CD14-positive monocyte (primary cell): ENCODE measurements at regions not wholly inside any gene's neighbourhood (a gene's known extent, or its start where the extent isn't known, plus 50 kb on each side); places are given as distances from the start of the nearest gene placed in this dataset.

Experiments
- DNase-seq, 3 donors: peaks; one replicate each; pipeline ENCODE4 v3.0.0-alpha.2; 2011 to 2022
- H2AFZ ChIP-seq: 2 replicates; pipeline ENCODE4 v1.6.0; 2012; ENCODE audit warnings: mild to moderate bottlenecking, low read depth, low read length, inconsistent platforms; ENCODE audit not compliant: insufficient read depth, poor library complexity, severe bottlenecking
- H3K27ac ChIP-seq, 2 donors: 1 replicate in 1 of 2; 2 replicates in 1 of 2; pipeline ENCODE4 v1.5.1; 2012 to 2013; ENCODE audit warnings: low read length in 2 of 2, control low read depth in 1 of 2, inconsistent platforms in 1 of 2, low read depth in 1 of 2, mild to moderate bottlenecking in 1 of 2
- H3K27me3 ChIP-seq, 2 donors: one replicate each; pipeline versions ENCODE4 v1.6.0 to v1.6.1; 2011 to 2013; ENCODE audit warnings: low read length in 2 of 2; ENCODE audit not compliant: control insufficient read depth in 2 of 2, insufficient read depth in 2 of 2
- H3K36me3 ChIP-seq, 2 donors: replicated peaks in 1 of 2; 1 replicate in 1 of 2; 2 replicates in 1 of 2; pipeline versions ENCODE4 v1.5.1 to v1.6.1; 2012 to 2013; ENCODE audit warnings: low read length in 2 of 2, control low read depth in 1 of 2, inconsistent platforms in 1 of 2, mild to moderate bottlenecking in 1 of 2; ENCODE audit not compliant: insufficient read depth in 2 of 2, control insufficient read depth in 1 of 2
- H3K4me1 ChIP-seq, 2 donors: 1 replicate in 1 of 2; 2 replicates in 1 of 2; pipeline versions ENCODE4 v1.5.1 to v1.6.1; 2012 to 2013; ENCODE audit warnings: low read length in 2 of 2, control low read depth in 1 of 2, inconsistent platforms in 1 of 2, mild to moderate bottlenecking in 1 of 2, moderate library complexity in 1 of 2; ENCODE audit not compliant: insufficient read depth in 2 of 2, control insufficient read depth in 1 of 2
- H3K4me2 ChIP-seq: replicated peaks from 2 replicates; pipeline ENCODE3; 2012; ENCODE audit warnings: low read length, moderate library complexity, mild to moderate bottlenecking; ENCODE audit not compliant: poor library complexity, severe bottlenecking; ENCODE audit errors: extremely low read depth
- H3K4me3 ChIP-seq, 3 experiments: fragments of 200-600 bp in 1 of 3; sonication (generic) in 1 of 3; replicated peaks in 1 of 3; 1 replicate in 2 of 3; 2 replicates in 1 of 3; pipeline ENCODE4 v1.5.1; 2011 to 2013; ENCODE audit warnings: low read length in 3 of 3, mild to moderate bottlenecking in 3 of 3, control low read depth in 2 of 3, low read depth in 2 of 3, inconsistent platforms in 1 of 3, moderate library complexity in 1 of 3
- H3K79me2 ChIP-seq: 2 replicates; pipeline ENCODE4 v1.6.0; 2012; ENCODE audit warnings: mild to moderate bottlenecking, control low read depth, inconsistent platforms, low read length, moderate library complexity; ENCODE audit not compliant: insufficient read depth
- H3K9ac ChIP-seq: 2 replicates; pipeline ENCODE4 v1.6.0; 2017; ENCODE audit warnings: low read length, mild to moderate bottlenecking; ENCODE audit not compliant: insufficient read depth, poor library complexity, severe bottlenecking
- H3K9me3 ChIP-seq, 2 donors: replicated peaks in 1 of 2; 1 replicate in 1 of 2; 2 replicates in 1 of 2; pipeline versions ENCODE4 v1.5.1 to v1.6.1; 2012 to 2013; ENCODE audit warnings: low read length in 2 of 2, control low read depth in 1 of 2; ENCODE audit not compliant: control insufficient read depth in 1 of 2, insufficient read depth in 1 of 2
- H4K20me1 ChIP-seq: 2 replicates; pipeline ENCODE4 v1.6.0; 2012; ENCODE audit warnings: mild to moderate bottlenecking, low read length, control low read depth, moderate library complexity; ENCODE audit not compliant: insufficient read depth
- H3K27ac Mint-ChIP-seq, 7 donors: one replicate each; pipeline ENCODE4 v1.8.0; 2020; ENCODE audit warnings: mild to moderate bottlenecking in 7 of 7, mixed read lengths in 7 of 7, moderate library complexity in 6 of 7, inconsistent platforms in 2 of 7
- H3K27me3 Mint-ChIP-seq, 3 donors: one replicate each; pipeline ENCODE4 v1.8.0; 2021 to 2022; ENCODE audit warnings: low read depth in 3 of 3, mild to moderate bottlenecking in 3 of 3, mixed read lengths in 3 of 3, moderate library complexity in 3 of 3, inconsistent platforms in 1 of 3
- H3K36me3 Mint-ChIP-seq, 2 donors: one replicate each; pipeline ENCODE4 v1.8.0; 2020; ENCODE audit warnings: mixed read lengths in 2 of 2, inconsistent platforms in 1 of 2, mild to moderate bottlenecking in 1 of 2
- H3K4me1 Mint-ChIP-seq: one replicate; pipeline ENCODE4 v1.8.0; 2020; ENCODE audit warnings: mild to moderate bottlenecking, mixed read lengths
- H3K4me3 Mint-ChIP-seq, 2 donors: one replicate each; pipeline ENCODE4 v1.8.0; 2020; ENCODE audit warnings: mild to moderate bottlenecking in 2 of 2, mixed read lengths in 2 of 2, moderate library complexity in 1 of 2
- H3K9me3 Mint-ChIP-seq, 7 donors: one replicate each; pipeline ENCODE4 v1.8.0; 2020 to 2022; ENCODE audit warnings: mixed read lengths in 7 of 7, mild to moderate bottlenecking in 6 of 7, moderate library complexity in 6 of 7, inconsistent platforms in 2 of 7
- CTCF ChIP-seq: fragments of 200-600 bp; IDR thresholded peaks from one replicate; pipeline ENCODE4 v1.8.0; 2022; ENCODE audit warnings: antibody characterized with exemption, mild to moderate bottlenecking
- WGBS: methylation state at CpG from one replicate; pipeline ENCODE4 v1.1.5; 2013; ENCODE audit warnings: missing lambda C conversion rate; ENCODE audit not compliant: insufficient coverage; 5-methylcytosine and 5-hydroxymethylcytosine counted together
- intact Hi-C, 2 donors: fragments of 100-400 bp; cut with micrococcal nuclease; formaldehyde crosslinking; loops; one replicate each; pipeline versions ENCODE4 v1.15.0 to v1.15.1; 2023

- no peak for TF ChIP-seq CTCF
- Mint-ChIP-seq H3K36me3 (peaks cover 0 to 5% of the 10 kb centered on the region in 2 donors), H3K4me1 (no peaks in the 10 kb centered on the region), H3K4me3 (no peak overlapping the region), H3K27ac (no peak overlapping the region), H3K9me3 (peaks cover 0 to 7% (median 3%) of the 10 kb centered on the region in 7 donors), H3K27me3 (no peaks in the 10 kb centered on the region)
- Histone ChIP-seq H3K27ac (no peak overlapping the region), H3K4me2 (no peak overlapping the region), H3K79me2 (no peaks in the 10 kb centered on the region), H3K36me3 (no peaks in the 10 kb centered on the region), H3K9ac (no peak overlapping the region), H3K4me1 (no peaks in the 10 kb centered on the region), H3K27me3 (no peaks in the 10 kb centered on the region), H4K20me1 (no peaks in the 10 kb centered on the region), H3K4me3 (no peak overlapping the region), H3K9me3 (peaks cover 0 to 3% of the 10 kb centered on the region in 2 donors), H2AFZ (no peak overlapping the region)
- intact Hi-C loops = no loop called here
- 96% methylated on average over 6 of the region's 8 CpGs for WGBS
- DNase-seq = no peak
Observed at GRCh38 chr4:141576585-141577110, 59.7 kb upstream of the IL15 start.

DNA sequence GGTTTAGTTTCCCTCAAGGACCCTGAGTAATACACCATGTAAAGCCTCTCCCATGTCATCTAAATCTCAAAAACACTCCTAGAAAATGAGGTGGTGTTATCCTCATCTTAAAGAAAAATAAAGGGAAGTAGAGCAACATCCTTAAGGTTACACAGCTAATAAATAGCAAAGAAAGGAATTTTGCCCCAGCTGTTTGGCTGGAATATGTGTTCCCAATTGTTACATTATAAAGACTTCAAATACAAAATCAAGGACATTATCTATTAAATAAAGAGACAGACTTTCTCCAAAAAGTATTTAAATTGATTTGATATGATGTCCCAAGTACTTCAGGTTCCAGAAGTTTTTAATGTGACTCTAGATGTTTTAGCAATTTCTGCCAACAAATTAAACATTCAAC lies 57.9 kb upstream of the IL15 start:
- TF ChIP-seq CTCF = no peak
- H2AFZ ChIP-seq = no peak overlapping the region
- Mint-ChIP-seq H3K27ac (no peak overlapping the region), H3K4me3 (no peak overlapping the region), H3K36me3 (peaks cover 0 to 5% of the 10 kb centered on the region in 2 donors), H3K27me3 (no peaks in the 10 kb centered on the region), H3K4me1 (no peaks in the 10 kb centered on the region), H3K9me3 (peaks cover 2 to 10% (median 4%) of the 10 kb centered on the region in 7 donors)
- H3K79me2 ChIP-seq = no peaks in the 10 kb centered on the region
- H3K4me1 ChIP-seq = no peaks in the 10 kb centered on the region
- H4K20me1 ChIP-seq = no peaks in the 10 kb centered on the region
- H3K9ac ChIP-seq = no peak overlapping the region
- no peaks in the 10 kb centered on the region for H3K27me3 ChIP-seq
- no peak overlapping the region for H3K4me3 ChIP-seq
- H3K27ac ChIP-seq = no peak overlapping the region
- peaks cover 0 to 3% of the 10 kb centered on the region in 2 donors for H3K9me3 ChIP-seq
- H3K36me3 ChIP-seq = no peaks in the 10 kb centered on the region
- intact Hi-C loops = no loop called here
- no peak overlapping the region for H3K4me2 ChIP-seq
- no peak for DNase-seq
